Body of pancreas (tissue), 4 donors: ENCODE measurements at regions not wholly inside any gene's neighbourhood (a gene's known extent, or its start where the extent isn't known, plus 50 kb on each side); places are given as distances from the start of the nearest gene placed in this dataset.

ENCODE experiments used
- ATAC-seq: fragments of 150-250 bp; one replicate; pipeline ENCODE4 v1.9.1; 2016
- DNase-seq, 4 donors: peaks; one replicate each; pipeline ENCODE4 v3.0.0-alpha.2; 2019
- H3K27ac ChIP-seq, 4 donors: fragments of 200-600 bp; sonication (generic); 1 replicate in 3 of 4; 2 replicates in 1 of 4; pipeline versions ENCODE4 v1.5.1 to v1.6.1; 2016 to 2019; ENCODE audit warnings: mild to moderate bottlenecking in 1 of 4, mixed read lengths in 1 of 4, moderate library complexity in 1 of 4
- H3K27me3 ChIP-seq, 2 donors: fragments of 200-600 bp; sonication (generic); one replicate each; pipeline ENCODE4 v1.6.0; 2016; ENCODE audit warnings: mild to moderate bottlenecking in 1 of 2
- H3K36me3 ChIP-seq, 2 donors: fragments of 200-600 bp; sonication (generic); replicated peaks in 1 of 2; 2 replicates each; pipeline ENCODE4 v1.5.1; 2016; ENCODE audit warnings: low read depth in 2 of 2; ENCODE audit not compliant: insufficient read depth in 1 of 2
- H3K4me1 ChIP-seq: fragments of 200-600 bp; sonication (generic); one replicate; pipeline ENCODE4 v1.6.0; 2016
- H3K4me3 ChIP-seq, 2 donors: fragments of 200-600 bp; sonication (generic); 1 replicate in 1 of 2; 2 replicates in 1 of 2; pipeline ENCODE4 v1.5.1; 2016 to 2019
- H3K9me3 ChIP-seq, 3 donors: fragments of 200-600 bp; sonication (generic); 1 replicate in 2 of 3; 2 replicates in 1 of 3; pipeline ENCODE4 v1.5.1; 2016
- CTCF ChIP-seq, 7 experiments: fragments of 450-650 bp in 4 of 7; fragments of 200-600 bp in 3 of 7; sonication (generic) in 3 of 7; IDR thresholded peaks; one replicate each; pipeline ENCODE4 v1.5.1; 2016 to 2019; ENCODE audit warnings: antibody characterized with exemption in 7 of 7
- POLR2A ChIP-seq, 3 donors: fragments of 450-650 bp; IDR thresholded peaks; one replicate each; pipeline ENCODE4 v1.6.1; 2016; ENCODE audit warnings: antibody characterized with exemption in 3 of 3, mild to moderate bottlenecking in 2 of 3
- WGBS, 2 donors: methylation state at CpG; one replicate each; pipeline ENCODE4 v1.1.5; 2017; 5-methylcytosine and 5-hydroxymethylcytosine counted together
- intact Hi-C: fragments of 100-400 bp; cut with DNase I; formaldehyde crosslinking; loops from one replicate; pipeline ENCODE4 v1.15.1; 2023

- ATAC-seq, result no peak
Measured at GRCh38 chr13:85247780-85248179, 551.4 kb downstream of the SLITRK6 start.

GRCh38 chr13:85243831-85244230 lies 555.4 kb downstream of the SLITRK6 start:
- DNase-seq, result no peak
- H3K9me3 ChIP-seq, result no peaks in the 10 kb centered on the region
- H3K4me3 ChIP-seq, result no peak overlapping the region
- H3K27ac ChIP-seq, result no peak overlapping the region
- no peaks in the 10 kb centered on the region for H3K4me1 ChIP-seq
- no peaks in the 10 kb centered on the region for H3K36me3 ChIP-seq
- no peak for TF ChIP-seq CTCF (IDR thresholded peaks at IDR 0.05)
- no peak for TF ChIP-seq POLR2A (IDR thresholded peaks at IDR 0.05)
- WGBS, 2 donors, result 49 to 54% methylated on average over 2 of the region's 2 CpGs
- no peak for ATAC-seq
- H3K27me3 ChIP-seq, result no peaks in the 10 kb centered on the region
- intact Hi-C loops, result no loop called here

More at GRCh38 chr13:85247780-85248179, 551.4 kb downstream of the SLITRK6 start:
- no peak for DNase-seq
- no peak overlapping the region for H3K4me3 ChIP-seq
- no peak overlapping the region for H3K27ac ChIP-seq
- H3K27me3 ChIP-seq, result no peaks in the 10 kb centered on the region
- no peaks in the 10 kb centered on the region for H3K9me3 ChIP-seq
- 52 to 54% methylated on average over 3 of the region's 3 CpGs for WGBS, 2 donors
- intact Hi-C loops, result no loop called here
- H3K36me3 ChIP-seq, result no peaks in the 10 kb centered on the region
- TF ChIP-seq POLR2A (IDR thresholded peaks at IDR 0.05), result no peak
- TF ChIP-seq CTCF (IDR thresholded peaks at IDR 0.05), result no peak
- no peaks in the 10 kb centered on the region for H3K4me1 ChIP-seq

DNA sequence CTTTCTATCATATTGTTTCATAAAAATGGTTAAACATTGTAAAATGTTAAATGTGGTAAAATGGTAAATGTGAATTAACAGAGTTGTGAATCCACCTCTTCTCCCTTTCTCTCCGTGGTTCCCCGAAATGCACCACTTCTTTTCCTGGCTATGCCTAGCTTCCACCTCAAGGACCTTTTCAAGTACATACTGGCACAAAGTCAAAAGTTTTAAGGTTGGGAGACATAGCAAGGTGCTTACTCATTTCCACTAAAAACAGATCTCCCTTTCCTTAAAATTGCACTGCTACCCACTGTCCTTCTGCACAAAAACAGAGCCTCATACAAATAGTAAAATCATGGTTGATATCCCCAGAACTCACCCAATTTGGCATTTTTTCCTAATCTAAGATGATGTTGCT lies 558.2 kb downstream of the SLITRK6 start:
- Histone ChIP-seq H3K27ac (no peak overlapping the region), H3K27me3 (no peaks in the 10 kb centered on the region), H3K4me1 (no peaks in the 10 kb centered on the region), H3K9me3 (no peaks in the 10 kb centered on the region), H3K4me3 (no peak overlapping the region), H3K36me3 (no peaks in the 10 kb centered on the region)
- no peak for ATAC-seq
- no peak for TF ChIP-seq CTCF (IDR thresholded peaks at IDR 0.05)
- TF ChIP-seq POLR2A (IDR thresholded peaks at IDR 0.05), result no peak
- intact Hi-C loops, result no loop called here
- 57 to 60% methylated on average over 2 of the region's 2 CpGs for WGBS, 2 donors
- DNase-seq, result no peak

GRCh38 chr13:85236413-85236812 lies 562.8 kb downstream of the SLITRK6 start:
- Histone ChIP-seq H3K27ac (no peak overlapping the region), H3K27me3 (no peaks in the 10 kb centered on the region), H3K36me3 (no peaks in the 10 kb centered on the region), H3K9me3 (no peaks in the 10 kb centered on the region), H3K4me1 (no peaks in the 10 kb centered on the region), H3K4me3 (no peak overlapping the region)
- DNase-seq (no peak), ATAC-seq (no peak)
- TF ChIP-seq POLR2A (IDR thresholded peaks at IDR 0.05) (no peak), CTCF (IDR thresholded peaks at IDR 0.05) (no peak)
- 58 to 70% methylated on average over 1 of the region's 1 CpG for WGBS, 2 donors
- intact Hi-C loops, result no loop called here

GRCh38 chr13:85230691-85231093 lies 568.5 kb downstream of the SLITRK6 start:
- WGBS, 2 donors, result 38 to 39% methylated on average over 4 of the region's 4 CpGs
- Histone ChIP-seq H3K4me3 (no peak overlapping the region), H3K9me3 (no peaks in the 10 kb centered on the region), H3K27me3 (no peaks in the 10 kb centered on the region), H3K36me3 (no peaks in the 10 kb centered on the region), H3K4me1 (no peaks in the 10 kb centered on the region), H3K27ac (no peak overlapping the region)
- ATAC-seq (no peak), DNase-seq (no peak)
- intact Hi-C loops, result no loop called here
- TF ChIP-seq POLR2A (IDR thresholded peaks at IDR 0.05), result no peak
- TF ChIP-seq CTCF (IDR thresholded peaks at IDR 0.05), result no peak
